Keratinocyte (primary cell): ENCODE measurements at regions not wholly inside any gene's neighbourhood (a gene's known extent, or its start where the extent isn't known, plus 50 kb on each side); places are given as distances from the start of the nearest gene placed in this dataset.
"Not testable (repeated sequence)": the region's sequence is repeated elsewhere in the genome, so short reads cannot be mapped to it uniquely, and the experiment has no call there.

Experiments
- DNase-seq: peaks from one replicate; pipeline ENCODE4 v3.0.0-alpha.2; 2011; ENCODE audit warnings: low read depth, missing footprints, low spot score
- FAIRE-seq: peaks from 2 replicates; lab custom pipeline; 2011; peaks lifted over from hg19 to GRCh38; lab: Jason Lieb, UNC
- H2AFZ ChIP-seq: 2 replicates; pipeline ENCODE4 v1.6.0; 2012; ENCODE audit warnings: low read length, control low read depth, inconsistent platforms; ENCODE audit not compliant: control insufficient read depth
- H3K27ac ChIP-seq: 2 replicates; pipeline ENCODE4 v1.5.1; 2011; ENCODE audit warnings: low read length; ENCODE audit not compliant: control insufficient read depth, insufficient read depth
- H3K27me3 ChIP-seq: 3 replicates; pipeline ENCODE4 v1.6.0; 2011; ENCODE audit warnings: low read length; ENCODE audit not compliant: control insufficient read depth, insufficient read depth; ENCODE audit errors: extremely low read depth
- H3K36me3 ChIP-seq, 2 experiments: 2 replicates in 1 of 2; 3 replicates in 1 of 2; pipeline ENCODE4 v1.5.1; 2011; ENCODE audit warnings: low read length in 2 of 2, mild to moderate bottlenecking in 1 of 2; ENCODE audit not compliant: control insufficient read depth in 2 of 2, insufficient read depth in 2 of 2; ENCODE audit errors: extremely low read depth in 1 of 2
- H3K4me1 ChIP-seq: 3 replicates; pipeline ENCODE4 v1.5.1; 2011; ENCODE audit warnings: low read length; ENCODE audit not compliant: control insufficient read depth, insufficient read depth; ENCODE audit errors: extremely low read depth
- H3K4me2 ChIP-seq: 3 replicates; pipeline ENCODE4 v1.6.0; 2011; ENCODE audit warnings: low read depth, low read length; ENCODE audit not compliant: control insufficient read depth, insufficient read depth; ENCODE audit errors: extremely low read depth
- H3K4me3 ChIP-seq, 3 experiments: fragments of 200-600 bp in 1 of 3; sonication (generic) in 1 of 3; 2 replicates in 2 of 3; 3 replicates in 1 of 3; pipeline ENCODE4 v1.5.1; 2011 to 2016; ENCODE audit warnings: low read length in 3 of 3, mild to moderate bottlenecking in 3 of 3, control low read depth in 2 of 3, inconsistent platforms in 1 of 3, low read depth in 1 of 3, mixed read lengths in 1 of 3, mixed run types in 1 of 3, moderate library complexity in 1 of 3; ENCODE audit not compliant: control insufficient read depth in 2 of 3, insufficient read depth in 2 of 3; ENCODE audit errors: extremely low read depth in 1 of 3
- H3K79me2 ChIP-seq: 2 replicates; pipeline ENCODE4 v1.6.0; 2012; ENCODE audit warnings: low read length; ENCODE audit not compliant: control insufficient read depth, insufficient read depth
- H3K9ac ChIP-seq: 3 replicates; pipeline ENCODE4 v1.6.0; 2011; ENCODE audit warnings: low read length; ENCODE audit not compliant: control insufficient read depth, insufficient read depth; ENCODE audit errors: extremely low read depth
- H3K9me1 ChIP-seq: 3 replicates; pipeline ENCODE4 v1.6.0; 2011; ENCODE audit warnings: low read length; ENCODE audit not compliant: control insufficient read depth, insufficient read depth; ENCODE audit errors: extremely low read depth
- H3K9me3 ChIP-seq: 2 replicates; pipeline ENCODE4 v1.5.1; 2012; ENCODE audit warnings: low read depth, low read length; ENCODE audit not compliant: control insufficient read depth
- H4K20me1 ChIP-seq: 3 replicates; pipeline ENCODE4 v1.6.0; 2011; ENCODE audit warnings: low read length; ENCODE audit not compliant: control insufficient read depth, insufficient read depth; ENCODE audit errors: extremely low read depth
- dilution Hi-C: fragments of 300-500 bp; cut with MboI; formaldehyde crosslinking; loops from one replicate; pipeline ENCODE4 v1.7.0; 2020; ENCODE audit warnings: low sequenced_read_pairs; ENCODE audit not compliant: extremely low pct_ligation_motif_present

GRCh38 chr15:20439111-20439510, 102.5 kb downstream of the GOLGA6L6 start:
- dilution Hi-C loops, FAIRE-seq, H3K79me2 ChIP-seq, H3K9me3 ChIP-seq, H3K27ac ChIP-seq, H3K4me3 ChIP-seq, H3K4me2 ChIP-seq, H3K27me3 ChIP-seq, H3K4me1 ChIP-seq, DNase-seq, H3K36me3 ChIP-seq, H2AFZ ChIP-seq, H4K20me1 ChIP-seq, H3K9ac ChIP-seq, H3K9me1 ChIP-seq: not testable (repeated sequence)

- H3K4me3 ChIP-seq, FAIRE-seq, H3K4me1 ChIP-seq, dilution Hi-C loops, H2AFZ ChIP-seq, H3K9me1 ChIP-seq, H3K27me3 ChIP-seq, H3K36me3 ChIP-seq, H3K9ac ChIP-seq, H3K27ac ChIP-seq, H4K20me1 ChIP-seq, DNase-seq, H3K79me2 ChIP-seq, H3K4me2 ChIP-seq, H3K9me3 ChIP-seq: not testable (repeated sequence)
Measured at GRCh38 chr15:20438255-20438654, 103.3 kb downstream of the GOLGA6L6 start.

- H3K27ac ChIP-seq, H4K20me1 ChIP-seq, dilution Hi-C loops, H3K9me1 ChIP-seq, H2AFZ ChIP-seq, H3K79me2 ChIP-seq, H3K4me3 ChIP-seq, FAIRE-seq, H3K9ac ChIP-seq, H3K36me3 ChIP-seq, H3K4me2 ChIP-seq, DNase-seq, H3K9me3 ChIP-seq, H3K27me3 ChIP-seq, H3K4me1 ChIP-seq: not testable (repeated sequence)
Measured at GRCh38 chr15:20433468-20433867, 108.1 kb downstream of the GOLGA6L6 start.

GRCh38 chr15:20430495-20430894, 111.1 kb downstream of the GOLGA6L6 start:
- DNase-seq, dilution Hi-C loops: not testable (repeated sequence)

GRCh38 chr15:20420710-20421109, 120.9 kb downstream of the GOLGA6L6 start:
- DNase-seq, H3K27me3 ChIP-seq, FAIRE-seq, H4K20me1 ChIP-seq, H3K9me1 ChIP-seq, H3K4me3 ChIP-seq, H2AFZ ChIP-seq, dilution Hi-C loops, H3K4me1 ChIP-seq, H3K79me2 ChIP-seq, H3K4me2 ChIP-seq, H3K36me3 ChIP-seq, H3K27ac ChIP-seq, H3K9ac ChIP-seq: not testable (repeated sequence)
- peaks cover 26% of the 10 kb centered on the region for H3K9me3 ChIP-seq

More at GRCh38 chr15:20430495-20430894, 111.1 kb downstream of the GOLGA6L6 start:
- not testable (repeated sequence) for H3K9me3 ChIP-seq, FAIRE-seq, H3K27me3 ChIP-seq, H3K27ac ChIP-seq, H3K36me3 ChIP-seq, H3K9me1 ChIP-seq, H3K9ac ChIP-seq, H3K4me2 ChIP-seq, H3K4me1 ChIP-seq, H3K79me2 ChIP-seq, H4K20me1 ChIP-seq, H3K4me3 ChIP-seq, H2AFZ ChIP-seq
